ENCODE measurements at regions not wholly inside any gene's neighbourhood (a gene's known extent, or its start where the extent isn't known, plus 50 kb on each side); places are given as distances from the start of the nearest gene placed in this dataset.

- Histone ChIP-seq H3K4me3 (no peak overlapping the region), H3K9me3 (peaks cover 0 to 15% (median 0%) of the 10 kb centered on the region in 12 donors), H3K4me1 (no peaks in the 10 kb centered on the region), H3K27ac (no peak overlapping the region), H3K36me3 (no peaks in the 10 kb centered on the region), H3K27me3 (no peaks in the 10 kb centered on the region)
- ATAC-seq, result no peak
- no peak for DNase-seq
- intact Hi-C loops (cut with DNase I), result no loop called here
- TF ChIP-seq POLR2A (IDR thresholded peaks at IDR 0.05), result no peak
- TF ChIP-seq, protein P1, sequence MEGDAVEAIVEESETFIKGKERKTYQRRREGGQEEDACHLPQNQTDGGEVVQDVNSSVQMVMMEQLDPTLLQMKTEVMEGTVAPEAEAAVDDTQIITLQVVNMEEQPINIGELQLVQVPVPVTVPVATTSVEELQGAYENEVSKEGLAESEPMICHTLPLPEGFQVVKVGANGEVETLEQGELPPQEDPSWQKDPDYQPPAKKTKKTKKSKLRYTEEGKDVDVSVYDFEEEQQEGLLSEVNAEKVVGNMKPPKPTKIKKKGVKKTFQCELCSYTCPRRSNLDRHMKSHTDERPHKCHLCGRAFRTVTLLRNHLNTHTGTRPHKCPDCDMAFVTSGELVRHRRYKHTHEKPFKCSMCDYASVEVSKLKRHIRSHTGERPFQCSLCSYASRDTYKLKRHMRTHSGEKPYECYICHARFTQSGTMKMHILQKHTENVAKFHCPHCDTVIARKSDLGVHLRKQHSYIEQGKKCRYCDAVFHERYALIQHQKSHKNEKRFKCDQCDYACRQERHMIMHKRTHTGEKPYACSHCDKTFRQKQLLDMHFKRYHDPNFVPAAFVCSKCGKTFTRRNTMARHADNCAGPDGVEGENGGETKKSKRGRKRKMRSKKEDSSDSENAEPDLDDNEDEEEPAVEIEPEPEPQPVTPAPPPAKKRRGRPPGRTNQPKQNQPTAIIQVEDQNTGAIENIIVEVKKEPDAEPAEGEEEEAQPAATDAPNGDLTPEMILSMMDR (IDR thresholded peaks at IDR 0.05), result no peak
- 98 to 100% (median 99%) methylated on average over 1 of the region's 1 CpG for WGBS, 4 donors
These were observed 591.4 kb downstream of the SOX6 start for GRCh38 chr11:15764948-15765347.

GRCh38 chr11:15765530-15765929 is 590.8 kb downstream of the SOX6 start:
- TF ChIP-seq, protein P1 (IDR thresholded peaks at IDR 0.05), result no peak
- no peak for TF ChIP-seq POLR2A (IDR thresholded peaks at IDR 0.05)
- Histone ChIP-seq H3K27ac (no peak overlapping the region), H3K4me3 (no peak overlapping the region), H3K4me1 (no peaks in the 10 kb centered on the region), H3K36me3 (no peaks in the 10 kb centered on the region), H3K9me3 (peaks cover 0 to 15% (median 0%) of the 10 kb centered on the region in 12 donors), H3K27me3 (no peaks in the 10 kb centered on the region)
- intact Hi-C loops (cut with DNase I), result no loop called here
- DNase-seq (no peak), ATAC-seq (no peak)
- WGBS, 4 donors, result 80 to 83% (median 82%) methylated on average over 3 of the region's 3 CpGs

- no peak overlapping the region for H3K4me3 ChIP-seq
- H3K9me3 ChIP-seq, result peaks cover 0 to 15% (median 0%) of the 10 kb centered on the region in 12 donors
- intact Hi-C loops (cut with DNase I), result no loop called here
- no peak for TF ChIP-seq POLR2A (IDR thresholded peaks at IDR 0.05)
- TF ChIP-seq, protein P1 (IDR thresholded peaks at IDR 0.05), result no peak
- no peaks in the 10 kb centered on the region for H3K36me3 ChIP-seq
- no peak for DNase-seq
- ATAC-seq, result no peak
- peaks cover 0 to 7% (median 2%) of the 10 kb centered on the region in 12 donors for H3K4me1 ChIP-seq
- 95 to 98% (median 97%) methylated on average over 5 of the region's 5 CpGs for WGBS, 4 donors
- H3K27ac ChIP-seq, result no peak overlapping the region
- H3K27me3 ChIP-seq, result no peaks in the 10 kb centered on the region
These were observed 588.0 kb downstream of the SOX6 start for GRCh38 chr11:15768321-15768720.

DNA sequence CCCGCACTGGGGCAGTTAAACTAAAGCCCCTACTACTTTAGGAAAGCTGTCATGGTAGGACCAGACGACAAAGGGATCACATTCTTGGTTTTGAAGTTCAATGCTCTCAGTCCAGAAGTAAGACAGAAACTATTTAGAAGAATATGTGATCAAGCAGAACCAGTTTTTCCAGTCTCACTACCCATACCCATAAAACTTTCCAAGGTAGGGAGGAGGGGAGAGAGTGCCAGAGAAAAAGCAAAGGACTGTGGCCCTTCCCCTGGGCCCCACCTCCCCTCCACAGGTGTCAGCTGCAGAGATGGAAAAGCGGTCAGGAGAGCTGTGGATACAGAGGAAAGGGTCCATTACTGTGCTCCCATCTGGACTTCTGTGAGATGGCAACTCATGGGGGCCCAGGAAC is 587.1 kb downstream of the SOX6 start:
- Histone ChIP-seq H3K9me3 (peaks cover 0 to 9% (median 0%) of the 10 kb centered on the region in 12 donors), H3K27me3 (no peaks in the 10 kb centered on the region), H3K4me3 (no peak overlapping the region), H3K27ac (no peak overlapping the region), H3K4me1 (peaks cover 0 to 11% (median 3%) of the 10 kb centered on the region in 12 donors), H3K36me3 (no peaks in the 10 kb centered on the region)
- DNase-seq (no peak), ATAC-seq (no peak)
- 94 to 99% (median 96%) methylated on average over 3 of the region's 3 CpGs for WGBS, 4 donors
- intact Hi-C loops (cut with DNase I), result no loop called here
- TF ChIP-seq, protein P1 (IDR thresholded peaks at IDR 0.05), result no peak
- no peak for TF ChIP-seq POLR2A (IDR thresholded peaks at IDR 0.05)
